Heart left ventricle (tissue), 16 donors: ENCODE measurements at regions not wholly inside any gene's neighbourhood (a gene's known extent, or its start where the extent isn't known, plus 50 kb on each side); places are given as distances from the start of the nearest gene placed in this dataset.

Experiments
- ATAC-seq, 4 donors: fragments of 200-7000 bp; cut with Tn5 transposase; one replicate each; pipeline ENCODE4 v1.9.1; 2020 to 2022; ENCODE audit warnings: moderate library complexity in 4 of 4, mild to moderate bottlenecking in 3 of 4, moderate number of reproducible peaks in 1 of 4
- DNase-seq, 5 donors: peaks; one replicate each; pipeline ENCODE4 v3.0.0-alpha.2; 2020
- H3K27ac ChIP-seq, 12 donors: fragments of 200-600 bp; sonication (generic) in 4 of 12; one replicate each; pipeline versions ENCODE4 v1.5.0 to v1.8.0; 2016 to 2022; ENCODE audit warnings: mild to moderate bottlenecking in 2 of 12
- H3K27me3 ChIP-seq, 9 donors: fragments of 200-600 bp; sonication (generic) in 2 of 9; one replicate each; pipeline versions ENCODE4 v1.5.1 to v1.8.0; 2016 to 2022; ENCODE audit warnings: mild to moderate bottlenecking in 3 of 9
- H3K36me3 ChIP-seq, 9 donors: fragments of 200-600 bp; sonication (generic) in 2 of 9; one replicate each; pipeline versions ENCODE4 v1.5.0 to v1.8.0; 2018 to 2022; ENCODE audit warnings: mild to moderate bottlenecking in 2 of 9
- H3K4me1 ChIP-seq, 12 donors: fragments of 200-600 bp; sonication (generic) in 4 of 12; one replicate each; pipeline versions ENCODE4 v1.5.0 to v1.8.0; 2016 to 2022; ENCODE audit warnings: mild to moderate bottlenecking in 3 of 12
- H3K4me3 ChIP-seq, 12 donors: fragments of 200-600 bp; sonication (generic) in 4 of 12; one replicate each; pipeline versions ENCODE4 v1.5.0 to v1.8.0; 2017 to 2022; ENCODE audit warnings: mild to moderate bottlenecking in 9 of 12, moderate library complexity in 4 of 12
- H3K9me3 ChIP-seq, 12 donors: fragments of 200-600 bp; sonication (generic) in 4 of 12; one replicate each; pipeline versions ENCODE4 v1.5.0 to v1.8.0; 2016 to 2022; ENCODE audit warnings: mild to moderate bottlenecking in 1 of 12
- CTCF ChIP-seq, 12 donors: fragments of 200-600 bp; sonication (generic) in 4 of 12; IDR thresholded peaks; one replicate each; pipeline versions ENCODE4 v1.5.0 to v1.8.0; 2018 to 2022; ENCODE audit warnings: antibody characterized with exemption in 12 of 12, mild to moderate bottlenecking in 5 of 12
- POLR2A ChIP-seq, 2 donors: fragments of 450-650 bp; IDR thresholded peaks; one replicate each; pipeline ENCODE4 v1.6.1; 2017; ENCODE audit warnings: antibody characterized with exemption in 2 of 2, mild to moderate bottlenecking in 2 of 2, moderate library complexity in 2 of 2
- WGBS, 4 donors: extraction: QIAGEN DNeasy Blood & Tissue Kit in 2 of 4; methylation state at CpG; one replicate each; pipeline versions ENCODE4 v1.1.5 to v1.1.7; 2013 to 2018; 5-methylcytosine and 5-hydroxymethylcytosine counted together
- intact Hi-C, 10 donors: fragments of 100-400 bp; cut with DNase I; formaldehyde crosslinking; loops; one replicate each; pipeline versions ENCODE4 v1.11.1 to v1.14.2; 2022
- donor health status: ischemic (EF 13 %, LVEDD 7.1; RV severe dilation, severe dysfunction).
- donor health status: healthy with polysubstance abuse.
- donor health status: DM: no; HTN: yes; CAD: no.
- donor health status: DM: no; HTN: no; CAD: no.
- donor health status: ischemic (EF 25% LVEDD 6.9; RV normal size, moderate dysfunction).
- donor health status: ischemic (EF 25% LVEDD 5.7; RV mildly dilated, moderate dysfunction).
- donor health status: healthy.
- donor health status: DM: yes; HTN: yes; CAD: no.
- donor health status: ischemic (EF 35%, LVEDD 5.7; RV mildly dilated, moderate dysfunction).
- donor health status: nonischemic (EF 11% LVEDD 7.7; RV severe dilation, severe dysfunction).
- donor health status: DM: yes; HTN: yes; CAD: no.
- donor health status: PGD.
- donor health status: ischemic (EF 29% LVEDD 5.4; RV normal size, mild dysfunction).
- donor health status: nonischemic (EF 23%, LVEDD 6.1; RV moderate dilation, normal function).

- Histone ChIP-seq H3K27ac (no peak overlapping the region), H3K36me3 (no peaks in the 10 kb centered on the region), H3K4me3 (no peak overlapping the region), H3K4me1 (peaks cover 0 to 10% (median 0%) of the 10 kb centered on the region in 12 donors), H3K9me3 (no peaks in the 10 kb centered on the region), H3K27me3 (peaks cover 5 to 34% (median 19%) of the 10 kb centered on the region in 9 donors)
- WGBS, 4 donors = 91 to 96% (median 95%) methylated on average over 7 of the region's 7 CpGs
- DNase-seq (no peak), ATAC-seq (no peak)
- no peak for TF ChIP-seq POLR2A (IDR thresholded peaks at IDR 0.05)
- no peak for TF ChIP-seq CTCF (IDR thresholded peaks at IDR 0.05)
- intact Hi-C loops = no loop called here
Observed at GRCh38 chr7:98474558-98474957, 73.7 kb upstream of the BAIAP2L1 start.

GRCh38 chr7:98472521-98472954 lies 71.6 kb upstream of the BAIAP2L1 start:
- Histone ChIP-seq H3K4me1 (peaks cover 0 to 10% (median 0%) of the 10 kb centered on the region in 12 donors), H3K27ac (no peak overlapping the region), H3K9me3 (peaks cover 0 to 4% (median 0%) of the 10 kb centered on the region in 12 donors), H3K4me3 (no peak overlapping the region), H3K36me3 (no peaks in the 10 kb centered on the region), H3K27me3 (peaks cover 5 to 44% (median 22%) of the 10 kb centered on the region in 9 donors)
- ATAC-seq (no peak), DNase-seq (no peak)
- intact Hi-C loops = no loop called here
- WGBS, 4 donors = 70 to 76% (median 76%) methylated on average over 11 of the region's 11 CpGs
- no peak for TF ChIP-seq POLR2A (IDR thresholded peaks at IDR 0.05)

GRCh38 chr7:98470485-98471240 lies 69.8 kb upstream of the BAIAP2L1 start:
- Histone ChIP-seq H3K9me3 (peaks cover 0 to 4% (median 0%) of the 10 kb centered on the region in 12 donors), H3K27ac (no peak overlapping the region), H3K4me1 (peaks cover 0 to 10% (median 0%) of the 10 kb centered on the region in 12 donors), H3K27me3 (peaks cover 5 to 44% (median 18%) of the 10 kb centered on the region in 9 donors), H3K36me3 (no peaks in the 10 kb centered on the region), H3K4me3 (peak overlapping the region in 2 of 12 donors; percentile 15 to 33)
- DNase-seq = peak in 2 of 5 donors; percentile 7 to 26
- intact Hi-C loops = no loop called here
- TF ChIP-seq POLR2A (IDR thresholded peaks at IDR 0.05) = no peak
- no peak for TF ChIP-seq CTCF (IDR thresholded peaks at IDR 0.05)
- ATAC-seq = peak in 2 of 4 donors; percentile 36 to 43
- WGBS, 4 donors = 4 to 6% (median 5%) methylated on average over 44 to 48 of the region's 48 CpGs

GRCh38 chr7:98469088-98469487 lies 68.2 kb upstream of the BAIAP2L1 start:
- 79 to 85% (median 85%) methylated on average over 1 of the region's 1 CpG for WGBS, 4 donors
- peaks cover 0 to 4% (median 0%) of the 10 kb centered on the region in 12 donors for H3K9me3 ChIP-seq
- H3K27me3 ChIP-seq = peaks cover 5 to 44% (median 18%) of the 10 kb centered on the region in 9 donors

More at GRCh38 chr7:98469088-98469487, 68.2 kb upstream of the BAIAP2L1 start:
- TF ChIP-seq POLR2A (IDR thresholded peaks at IDR 0.05) (no peak), CTCF (IDR thresholded peaks at IDR 0.05) (no peak)
- no peak for ATAC-seq
- intact Hi-C loops = no loop called here
- H3K4me1 ChIP-seq = peaks cover 0 to 10% (median 0%) of the 10 kb centered on the region in 12 donors
- no peak overlapping the region for H3K27ac ChIP-seq
- no peaks in the 10 kb centered on the region for H3K36me3 ChIP-seq
- DNase-seq = no peak
- no peak overlapping the region for H3K4me3 ChIP-seq
